Stomach smooth muscle (tissue), 2 donors: ENCODE measurements at regions not wholly inside any gene's neighbourhood (a gene's known extent, or its start where the extent isn't known, plus 50 kb on each side); places are given as distances from the start of the nearest gene placed in this dataset.
"Not testable (repeated sequence)": the region's sequence is repeated elsewhere in the genome, so short reads cannot be mapped to it uniquely, and the experiment has no call there.

ENCODE experiments used
- H3K27ac ChIP-seq: one replicate; pipeline ENCODE4 v1.7.0; 2013; ENCODE audit warnings: mild to moderate bottlenecking, low read length, inconsistent platforms
- H3K27me3 ChIP-seq, 2 donors: one replicate each; pipeline ENCODE4 v1.7.0; 2013; ENCODE audit warnings: low read length in 2 of 2; ENCODE audit not compliant: insufficient read depth in 2 of 2, control insufficient read depth in 1 of 2
- H3K36me3 ChIP-seq, 2 donors: one replicate each; pipeline ENCODE4 v1.7.0; 2013; ENCODE audit warnings: low read length in 2 of 2; ENCODE audit not compliant: control insufficient read depth in 2 of 2, insufficient read depth in 2 of 2
- H3K4me1 ChIP-seq: one replicate; pipeline ENCODE4 v1.7.0; 2013; ENCODE audit warnings: low read length; ENCODE audit not compliant: control insufficient read depth, insufficient read depth
- H3K4me3 ChIP-seq, 2 donors: one replicate each; pipeline ENCODE4 v1.7.0; 2013; ENCODE audit warnings: low read length in 2 of 2
- H3K9ac ChIP-seq, 2 donors: one replicate each; pipeline ENCODE4 v1.7.0; 2013; ENCODE audit warnings: low read length in 2 of 2, mild to moderate bottlenecking in 1 of 2
- H3K9me3 ChIP-seq, 2 donors: one replicate each; pipeline ENCODE4 v1.7.0; 2013; ENCODE audit warnings: low read length in 2 of 2; ENCODE audit not compliant: control insufficient read depth in 2 of 2
- donor health status: healthy.
- donor health status: Pancreatic carcinoma.

DNA sequence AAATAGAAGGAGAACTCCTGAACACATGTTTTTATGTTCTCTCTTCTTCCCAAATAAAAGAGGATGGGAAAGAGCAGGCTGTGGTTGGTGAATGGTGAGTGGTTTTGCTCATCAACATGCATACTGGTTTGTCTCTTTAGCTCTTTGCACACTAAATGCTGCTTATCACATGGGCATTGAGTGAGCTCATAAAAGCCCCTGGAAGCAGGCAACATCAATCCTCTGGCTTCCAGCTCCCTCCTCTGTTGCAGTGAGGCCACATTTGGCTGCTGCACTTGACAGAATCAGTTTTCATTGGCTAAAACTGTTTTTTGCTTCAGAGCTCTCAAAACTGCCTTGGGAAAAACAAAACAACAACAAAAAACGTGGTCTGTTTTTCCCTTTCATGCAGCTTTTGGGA, 1308.2 kb upstream of the NRXN1 start:
- Histone ChIP-seq H3K9ac (no peak overlapping the region), H3K4me3 (no peak overlapping the region), H3K27ac (no peak overlapping the region), H3K4me1 (no peaks in the 10 kb centered on the region), H3K27me3 (no peaks in the 10 kb centered on the region), H3K36me3 (no peaks in the 10 kb centered on the region), H3K9me3 (no peaks in the 10 kb centered on the region)

DNA sequence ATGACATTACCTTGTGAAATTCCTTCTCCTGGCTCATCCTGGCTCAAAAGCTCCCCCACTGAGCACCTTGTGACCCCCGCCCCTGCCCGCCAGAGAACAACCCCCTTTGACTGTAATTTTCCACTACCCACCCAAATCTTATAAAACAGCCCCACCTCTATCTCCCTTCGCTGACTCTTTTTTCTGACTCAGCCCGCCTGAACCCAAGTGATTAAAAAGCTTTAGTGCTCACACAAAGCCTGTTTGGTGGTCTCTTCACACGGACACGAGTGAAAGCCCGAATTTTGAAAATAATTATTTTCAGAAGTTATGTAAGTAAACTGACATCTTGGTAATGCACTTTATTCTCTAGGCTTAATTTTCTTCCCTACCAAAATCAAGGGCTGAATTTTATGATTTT, 1305.9 kb upstream of the NRXN1 start:
- not testable (repeated sequence) for H3K27me3 ChIP-seq, H3K4me3 ChIP-seq, H3K27ac ChIP-seq, H3K9me3 ChIP-seq, H3K9ac ChIP-seq, H3K4me1 ChIP-seq, H3K36me3 ChIP-seq

DNA sequence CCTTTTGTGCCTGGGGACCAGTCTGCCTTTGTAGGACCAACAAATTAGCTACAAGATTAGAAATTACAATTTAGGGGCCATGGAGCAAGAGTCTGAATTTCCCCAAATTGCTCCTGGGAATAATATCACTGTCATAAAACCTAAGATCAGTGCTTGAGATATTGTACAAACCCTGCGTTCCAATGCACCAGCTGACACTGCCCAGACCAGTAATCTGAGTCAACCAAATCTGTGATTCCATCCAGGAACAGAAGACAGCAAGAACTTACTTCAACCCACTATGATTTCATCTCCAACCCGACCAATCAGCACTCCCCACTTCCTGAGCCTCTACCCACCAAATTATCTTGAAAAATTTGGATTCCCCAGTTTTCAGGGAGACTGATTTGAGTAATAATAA, 1305.0 kb upstream of the NRXN1 start:
- no peaks in the 10 kb centered on the region for H3K4me1 ChIP-seq
- no peaks in the 10 kb centered on the region for H3K36me3 ChIP-seq
- H3K27ac ChIP-seq = no peak overlapping the region
- no peak overlapping the region for H3K4me3 ChIP-seq
- H3K9me3 ChIP-seq = no peaks in the 10 kb centered on the region
- H3K27me3 ChIP-seq = no peaks in the 10 kb centered on the region
- H3K9ac ChIP-seq = no peak overlapping the region

DNA sequence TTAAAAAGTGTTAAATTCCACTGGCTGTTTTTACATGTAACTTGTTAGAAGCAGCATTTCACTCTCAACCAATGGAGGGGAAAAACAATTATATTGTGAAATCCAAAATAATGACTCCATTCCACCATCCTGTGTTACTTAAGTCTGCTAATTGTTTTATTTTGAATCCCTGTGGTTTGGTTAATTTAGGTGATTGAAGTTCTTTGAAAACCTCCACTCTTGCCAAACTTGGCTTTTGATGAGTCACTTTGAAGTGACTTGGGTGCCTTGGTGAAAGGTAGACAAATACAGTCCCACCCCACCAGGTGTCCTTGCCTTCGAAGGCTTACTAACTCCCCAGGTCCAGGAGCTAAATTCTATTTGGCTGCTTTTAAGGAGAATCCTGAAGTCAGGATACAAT, 1303.8 kb upstream of the NRXN1 start:
- Histone ChIP-seq H3K27me3 (no peaks in the 10 kb centered on the region), H3K27ac (no peak overlapping the region), H3K9ac (no peak overlapping the region), H3K4me1 (no peaks in the 10 kb centered on the region), H3K4me3 (no peak overlapping the region), H3K36me3 (no peaks in the 10 kb centered on the region), H3K9me3 (no peaks in the 10 kb centered on the region)

DNA sequence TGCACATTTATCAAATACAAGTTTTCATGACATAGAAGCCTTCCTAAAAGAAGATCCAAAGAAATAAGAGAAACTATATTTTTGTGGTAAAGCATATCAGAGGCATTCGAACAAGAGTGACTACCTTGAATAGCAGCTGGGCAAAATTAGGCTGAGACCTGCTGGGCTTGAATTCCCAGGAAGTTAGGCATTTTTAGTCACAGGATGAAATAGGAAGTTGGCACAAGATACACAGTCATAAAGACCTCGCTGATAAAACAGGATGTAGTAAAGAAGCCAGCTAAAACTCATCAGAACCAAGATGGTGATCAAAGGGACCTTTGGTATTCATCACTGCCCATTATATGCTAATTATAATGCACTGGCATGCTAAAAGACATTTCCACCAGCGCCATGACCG, 1302.3 kb upstream of the NRXN1 start:
- Histone ChIP-seq H3K9me3 (no peaks in the 10 kb centered on the region), H3K36me3 (no peaks in the 10 kb centered on the region), H3K4me1 (no peaks in the 10 kb centered on the region), H3K4me3 (no peak overlapping the region), H3K9ac (no peak overlapping the region), H3K27ac (no peak overlapping the region), H3K27me3 (no peaks in the 10 kb centered on the region)

DNA sequence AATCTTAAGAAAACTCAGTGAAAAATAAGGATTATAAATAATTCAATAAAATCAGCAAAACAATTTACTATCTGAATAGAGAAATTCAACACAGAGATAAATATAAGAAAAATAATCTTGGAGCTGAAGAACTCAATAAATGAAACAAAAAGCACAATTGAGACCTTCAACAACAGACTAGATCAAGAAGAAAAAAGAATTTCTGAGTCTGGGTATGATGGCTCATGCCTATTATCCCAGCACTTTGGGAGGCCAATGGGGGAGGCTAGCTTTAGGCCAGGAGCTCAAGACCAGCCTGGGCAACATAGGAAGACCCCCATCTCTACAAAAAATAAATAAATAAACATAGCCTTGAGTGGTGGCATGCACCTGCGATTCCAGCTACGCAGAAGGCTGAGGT, 1295.7 kb upstream of the NRXN1 start:
- H3K36me3 ChIP-seq = no peaks in the 10 kb centered on the region
- no peak overlapping the region for H3K9ac ChIP-seq
- no peaks in the 10 kb centered on the region for H3K27me3 ChIP-seq
- no peaks in the 10 kb centered on the region for H3K4me1 ChIP-seq
- peaks cover 0 to 7% of the 10 kb centered on the region in 2 donors for H3K9me3 ChIP-seq
- no peak overlapping the region for H3K4me3 ChIP-seq
- H3K27ac ChIP-seq = no peak overlapping the region

DNA sequence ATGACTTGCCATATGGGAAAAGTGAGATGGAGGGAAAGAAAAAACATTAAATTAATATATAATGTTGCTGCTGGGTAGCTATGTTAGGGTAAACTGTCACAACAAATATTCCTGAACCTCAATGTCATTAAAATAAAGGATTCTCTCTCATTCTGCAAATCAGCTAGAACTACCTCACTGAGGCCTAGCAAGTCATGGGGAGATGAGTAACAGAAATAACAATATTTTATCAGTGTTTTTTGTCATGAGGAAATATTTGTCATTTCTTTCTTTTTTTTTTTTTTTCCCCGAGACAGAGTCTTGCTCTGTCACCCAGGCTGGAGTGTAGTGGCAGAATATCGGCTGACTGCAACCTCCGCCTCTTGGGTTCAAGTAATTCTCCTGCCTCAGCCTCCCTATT, 1282.3 kb upstream of the NRXN1 start:
- H3K4me1 ChIP-seq = no peaks in the 10 kb centered on the region
- H3K36me3 ChIP-seq = no peaks in the 10 kb centered on the region
- H3K27ac ChIP-seq = no peak overlapping the region
- no peak overlapping the region for H3K9ac ChIP-seq
- no peak overlapping the region for H3K4me3 ChIP-seq
- H3K27me3 ChIP-seq = no peaks in the 10 kb centered on the region
- H3K9me3 ChIP-seq = no peaks in the 10 kb centered on the region

DNA sequence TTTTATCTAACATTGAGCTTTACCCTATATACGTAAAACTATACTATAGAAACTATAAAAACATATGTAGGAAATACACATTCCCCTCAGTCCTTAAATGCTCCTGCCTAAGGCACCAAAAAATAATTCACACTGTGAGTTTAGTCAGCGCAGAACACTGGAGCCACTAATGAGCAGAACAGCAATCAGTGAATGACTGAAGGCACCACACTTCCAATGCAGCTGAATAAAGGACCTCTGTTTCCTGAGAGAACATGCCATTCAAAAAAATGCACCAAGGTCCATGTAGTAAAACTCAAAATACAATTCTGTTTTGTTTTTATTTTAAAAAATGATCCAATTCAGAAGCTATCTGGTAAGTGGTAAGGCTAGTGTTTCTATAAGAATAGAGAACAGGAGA, 1280.6 kb upstream of the NRXN1 start:
- H3K9me3 ChIP-seq = no peaks in the 10 kb centered on the region
- H3K36me3 ChIP-seq = no peaks in the 10 kb centered on the region

DNA sequence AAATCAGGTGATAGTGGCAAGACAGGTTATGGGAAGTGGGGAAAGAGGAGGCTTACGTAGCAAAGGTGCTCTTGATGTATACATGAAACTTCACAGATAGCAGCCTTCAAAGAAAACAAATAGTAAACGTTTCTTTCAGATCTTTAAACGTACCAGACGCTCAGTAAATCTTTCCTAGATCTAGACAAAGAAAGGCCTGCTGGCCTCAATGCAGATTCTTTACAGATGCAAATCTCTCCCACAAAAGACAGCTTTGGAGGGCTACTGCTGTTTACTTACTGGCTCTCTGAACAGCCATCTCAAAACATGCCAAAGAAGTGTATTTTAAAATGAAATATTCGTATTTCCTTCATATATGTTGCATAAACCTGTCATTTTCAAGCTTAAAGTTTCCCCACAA, 1279.9 kb upstream of the NRXN1 start:
- no peaks in the 10 kb centered on the region for H3K4me1 ChIP-seq
- H3K9me3 ChIP-seq = no peaks in the 10 kb centered on the region
- no peak overlapping the region for H3K27ac ChIP-seq
- no peak overlapping the region for H3K4me3 ChIP-seq
- no peak overlapping the region for H3K9ac ChIP-seq
- H3K27me3 ChIP-seq = no peaks in the 10 kb centered on the region
- no peaks in the 10 kb centered on the region for H3K36me3 ChIP-seq

More for the DNA sequence above, 1280.6 kb upstream of the NRXN1 start:
- Histone ChIP-seq H3K4me1 (no peaks in the 10 kb centered on the region), H3K4me3 (no peak overlapping the region), H3K27me3 (no peaks in the 10 kb centered on the region), H3K9ac (no peak overlapping the region), H3K27ac (no peak overlapping the region)

DNA sequence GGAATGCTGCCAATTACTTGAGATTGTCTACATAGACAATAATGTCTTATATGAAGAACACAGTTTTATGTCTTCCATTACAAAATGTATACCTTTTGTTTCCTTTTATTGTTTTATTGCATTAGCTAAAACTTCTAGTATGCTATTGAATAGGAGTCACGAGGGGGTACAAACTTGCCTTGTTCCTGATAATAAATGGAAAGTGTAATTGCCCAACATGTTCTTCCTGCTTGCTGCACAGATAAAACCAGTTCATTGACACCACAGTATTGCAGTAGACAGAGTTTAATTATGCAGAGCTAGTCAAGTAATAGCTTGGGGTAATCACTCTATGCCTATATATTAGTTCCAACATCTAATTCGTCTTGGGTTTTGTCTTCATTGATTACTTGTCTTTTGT, 1276.2 kb upstream of the NRXN1 start:
- no peak overlapping the region for H3K4me3 ChIP-seq
- no peaks in the 10 kb centered on the region for H3K36me3 ChIP-seq
- no peak overlapping the region for H3K9ac ChIP-seq
- H3K27ac ChIP-seq = no peak overlapping the region
- no peaks in the 10 kb centered on the region for H3K4me1 ChIP-seq
- no peaks in the 10 kb centered on the region for H3K27me3 ChIP-seq
- H3K9me3 ChIP-seq = no peaks in the 10 kb centered on the region

DNA sequence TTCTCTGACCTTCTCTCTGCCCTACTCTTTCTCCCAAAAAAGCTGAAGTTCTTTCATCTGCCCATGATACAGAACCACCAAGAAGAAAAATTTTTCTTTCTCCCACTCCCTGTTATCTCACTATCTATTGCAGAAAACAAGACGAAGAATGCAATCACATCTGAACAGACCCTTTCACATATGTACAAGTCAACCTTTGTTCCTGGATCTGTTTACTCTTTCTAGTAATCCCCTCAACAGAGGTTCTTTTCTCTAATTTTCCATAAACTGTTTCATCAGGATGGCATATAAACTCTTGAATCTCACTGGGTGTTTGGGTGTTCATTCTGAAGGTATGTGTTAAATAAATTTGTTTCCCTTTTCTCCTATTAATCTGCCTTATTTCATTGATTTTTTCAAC, 1262.7 kb upstream of the NRXN1 start:
- no peaks in the 10 kb centered on the region for H3K36me3 ChIP-seq
- no peaks in the 10 kb centered on the region for H3K27me3 ChIP-seq
- no peak overlapping the region for H3K9ac ChIP-seq
- no peak overlapping the region for H3K4me3 ChIP-seq
- no peak overlapping the region for H3K27ac ChIP-seq
- H3K9me3 ChIP-seq = no peaks in the 10 kb centered on the region
- no peaks in the 10 kb centered on the region for H3K4me1 ChIP-seq

DNA sequence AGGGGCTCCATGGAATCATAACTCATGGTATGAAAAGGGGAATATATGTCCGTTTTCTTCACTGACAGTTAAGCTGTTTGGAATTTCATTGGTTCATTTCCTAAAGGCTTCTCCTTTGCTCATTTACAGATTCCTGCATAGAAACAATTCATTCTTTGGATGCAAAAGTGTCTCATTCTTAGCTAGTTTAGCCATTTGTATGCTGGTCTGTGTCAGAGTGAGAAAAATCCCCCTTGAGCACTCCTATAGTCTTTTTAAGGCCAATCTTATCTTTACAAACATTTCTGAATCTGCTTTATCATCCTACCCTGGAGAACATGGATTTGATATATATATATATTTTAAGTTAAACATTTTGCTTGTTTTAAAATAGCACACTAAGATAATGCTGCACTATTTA, 1260.9 kb upstream of the NRXN1 start:
- no peaks in the 10 kb centered on the region for H3K4me1 ChIP-seq
- no peaks in the 10 kb centered on the region for H3K27me3 ChIP-seq
- no peaks in the 10 kb centered on the region for H3K9me3 ChIP-seq
- H3K4me3 ChIP-seq = no peak overlapping the region
- no peak overlapping the region for H3K9ac ChIP-seq
- no peaks in the 10 kb centered on the region for H3K36me3 ChIP-seq
- H3K27ac ChIP-seq = no peak overlapping the region
